Mesenchymal stem cell (in vitro differentiated cells and primary cell): ENCODE measurements at regions not wholly inside any gene's neighbourhood (a gene's known extent, or its start where the extent isn't known, plus 50 kb on each side); places are given as distances from the start of the nearest gene placed in this dataset.
A peak's percentile ranks its signal among the peaks of the same experiment; 100 is the strongest.

Experiments
- DNase-seq: peaks from one replicate; pipeline ENCODE4 v3.0.0-alpha.2; 2013
- H2AFZ ChIP-seq: one replicate; pipeline ENCODE4 v1.6.1; 2013; ENCODE audit warnings: low read depth, mild to moderate bottlenecking, control low read depth, inconsistent platforms, low read length, moderate library complexity
- H2AK5ac ChIP-seq: 2 replicates; pipeline ENCODE4 v1.6.1; 2013; ENCODE audit warnings: low read length, moderate library complexity, mild to moderate bottlenecking, inconsistent platforms; ENCODE audit not compliant: severe bottlenecking
- H2BK120ac ChIP-seq: one replicate; pipeline ENCODE4 v1.6.1; 2013; ENCODE audit warnings: low read depth, mild to moderate bottlenecking, inconsistent platforms, low read length, moderate library complexity
- H2BK12ac ChIP-seq, 2 experiments: one replicate each; pipeline ENCODE4 v1.6.1; 2013; ENCODE audit warnings: inconsistent platforms in 2 of 2, low read length in 2 of 2, mild to moderate bottlenecking in 2 of 2, moderate library complexity in 2 of 2, control low read depth in 1 of 2
- H2BK15ac ChIP-seq: one replicate; pipeline ENCODE4 v1.6.1; 2013; ENCODE audit warnings: mild to moderate bottlenecking, low read depth, inconsistent platforms; ENCODE audit not compliant: poor library complexity, severe bottlenecking
- H2BK5ac ChIP-seq: 2 replicates; pipeline ENCODE4 v1.6.1; 2013; ENCODE audit warnings: low read depth, mild to moderate bottlenecking, low read length, control low read depth, inconsistent platforms; ENCODE audit not compliant: poor library complexity, severe bottlenecking
- H3K14ac ChIP-seq, 2 experiments: one replicate each; pipeline ENCODE4 v1.6.1; 2013; ENCODE audit warnings: inconsistent platforms in 2 of 2, low read length in 2 of 2, control low read depth in 1 of 2, mild to moderate bottlenecking in 1 of 2, moderate library complexity in 1 of 2
- H3K18ac ChIP-seq, 2 experiments: one replicate each; pipeline ENCODE4 v1.6.1; 2013; ENCODE audit warnings: inconsistent platforms in 2 of 2, low read length in 2 of 2, control low read depth in 1 of 2, low read depth in 1 of 2, mild to moderate bottlenecking in 1 of 2
- H3K23ac ChIP-seq, 2 experiments: one replicate each; pipeline ENCODE4 v1.6.1; 2013; ENCODE audit warnings: inconsistent platforms in 2 of 2, low read length in 2 of 2, mild to moderate bottlenecking in 2 of 2, moderate library complexity in 2 of 2, control low read depth in 1 of 2
- H3K27ac ChIP-seq: 2 replicates; pipeline ENCODE4 v1.5.1; 2013; ENCODE audit warnings: mild to moderate bottlenecking, moderate library complexity, low read length, control low read depth, inconsistent platforms; ENCODE audit not compliant: poor library complexity, severe bottlenecking
- H3K27me3 ChIP-seq, 2 experiments: 2 replicates each; pipeline versions ENCODE4 v1.6.1 to v1.7.0; 2013; ENCODE audit warnings: low read length in 2 of 2, mild to moderate bottlenecking in 2 of 2, moderate library complexity in 2 of 2, control low read depth in 1 of 2, inconsistent platforms in 1 of 2; ENCODE audit not compliant: control insufficient read depth in 1 of 2, insufficient read depth in 1 of 2
- H3K36me3 ChIP-seq, 2 experiments: 2 replicates each; pipeline versions ENCODE4 v1.6.1 to v1.7.0; 2013; ENCODE audit warnings: low read length in 2 of 2, control low read depth in 1 of 2, inconsistent platforms in 1 of 2, low read depth in 1 of 2, mild to moderate bottlenecking in 1 of 2; ENCODE audit not compliant: insufficient read depth in 2 of 2, control insufficient read depth in 1 of 2
- H3K4ac ChIP-seq, 2 experiments: one replicate each; pipeline ENCODE4 v1.6.1; 2013; ENCODE audit warnings: inconsistent platforms in 2 of 2, low read length in 2 of 2, mild to moderate bottlenecking in 2 of 2, moderate library complexity in 2 of 2, control low read depth in 1 of 2, low read depth in 1 of 2
- H3K4me1 ChIP-seq: 2 replicates; pipeline ENCODE4 v1.6.1; 2013; ENCODE audit warnings: low read depth, low read length, control low read depth; ENCODE audit not compliant: control insufficient read depth, insufficient read depth
- H3K4me2 ChIP-seq: 2 replicates; pipeline ENCODE4 v1.6.1; 2013; ENCODE audit warnings: low read length, mild to moderate bottlenecking, inconsistent platforms; ENCODE audit not compliant: poor library complexity, severe bottlenecking
- H3K4me3 ChIP-seq, 2 experiments: 2 replicates each; pipeline versions ENCODE4 v1.5.1 to v1.7.0; 2013; ENCODE audit warnings: low read length in 2 of 2, mild to moderate bottlenecking in 2 of 2, control low read depth in 1 of 2, low read depth in 1 of 2; ENCODE audit not compliant: insufficient read depth in 1 of 2
- H3K79me1 ChIP-seq: replicated peaks from 2 replicates; pipeline ENCODE4 v1.6.1; 2013; ENCODE audit warnings: mild to moderate bottlenecking, control low read depth, low read length, inconsistent platforms; ENCODE audit not compliant: poor library complexity, severe bottlenecking
- H3K9ac ChIP-seq: 2 replicates; pipeline ENCODE4 v1.7.0; 2013; ENCODE audit warnings: mild to moderate bottlenecking, low read length, moderate library complexity
- H3K9me3 ChIP-seq: 2 replicates; pipeline ENCODE4 v1.7.0; 2013; ENCODE audit warnings: mild to moderate bottlenecking, low read length; ENCODE audit not compliant: control insufficient read depth
- H4K8ac ChIP-seq: one replicate; pipeline ENCODE4 v1.6.1; 2013; ENCODE audit warnings: inconsistent platforms, mild to moderate bottlenecking, low read length, moderate library complexity
- H4K91ac ChIP-seq: one replicate; pipeline ENCODE4 v1.6.1; 2013; ENCODE audit warnings: mild to moderate bottlenecking, low read length, inconsistent platforms
- WGBS: methylation state at CpG from one replicate; pipeline ENCODE4 v1.1.7; 2013; ENCODE audit warnings: mixed read lengths; 5-methylcytosine and 5-hydroxymethylcytosine counted together

DNA sequence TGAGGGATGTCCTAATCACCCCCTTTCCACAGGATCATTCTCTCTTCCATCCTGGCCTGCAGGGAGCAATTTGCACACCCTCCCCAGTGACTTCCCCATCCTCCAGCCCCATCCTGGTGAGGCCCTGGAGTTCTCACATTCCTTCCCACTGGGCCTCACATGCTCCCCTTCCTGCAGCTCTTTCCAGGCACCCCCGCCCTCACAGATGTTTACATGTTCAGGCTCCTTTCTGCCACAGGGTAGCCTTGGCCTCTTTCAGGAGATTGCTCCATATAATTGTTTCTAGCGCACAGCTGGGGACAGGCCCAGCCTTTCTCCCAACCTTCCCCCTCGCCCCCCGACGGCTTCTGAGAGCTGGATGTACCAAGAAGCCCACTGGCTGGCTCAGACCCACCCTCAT, 288.4 kb upstream of the TRIB2 start:
- Histone ChIP-seq H3K4me3 (no peak overlapping the region), H3K36me3 (no peaks in the 10 kb centered on the region), H3K27me3 (no peaks in the 10 kb centered on the region), H2BK12ac (peak overlapping the region; percentile 94 to 96), H2BK120ac (peak overlapping the region; percentile 84), H3K14ac (no peak overlapping the region), H2BK15ac (peak overlapping the region; percentile 38), H3K4ac (peak overlapping the region; percentile 80 to 84), H4K91ac (peak overlapping the region; percentile 80), H3K9ac (no peak overlapping the region), H3K27ac (peak overlapping the region; percentile 50), H3K4me1 (peaks cover 4% of the 10 kb centered on the region), H3K23ac (no peak overlapping the region), H2BK5ac (no peak overlapping the region), H4K8ac (peak overlapping the region; percentile 85), H2AK5ac (no peak overlapping the region), H3K18ac (peak overlapping the region; percentile 92 to 94), H2AFZ (peak overlapping the region; percentile 80), H3K79me1 (no peaks in the 10 kb centered on the region), H3K4me2 (no peak overlapping the region), H3K9me3 (no peaks in the 10 kb centered on the region)
- peak; percentile 70 for DNase-seq
- 30% methylated on average over 5 of the region's 5 CpGs for WGBS

DNA sequence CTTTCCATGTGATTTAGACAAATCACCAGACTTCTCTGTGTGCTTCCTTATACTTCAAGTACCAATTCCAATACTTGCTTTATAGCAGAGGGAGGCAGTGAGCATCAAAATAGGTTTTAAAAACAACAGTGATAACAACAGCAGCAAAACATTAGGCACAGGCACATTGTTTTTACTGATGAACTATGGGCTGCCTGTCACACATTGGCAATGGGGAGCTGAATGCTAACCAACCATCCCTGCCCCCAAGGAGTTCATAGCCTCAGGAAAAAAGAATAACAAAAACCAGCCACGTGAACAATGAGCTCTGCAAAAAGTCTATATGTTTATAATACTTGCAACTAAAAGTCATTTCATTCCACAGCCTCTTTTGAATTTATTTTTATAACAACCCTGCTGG, 287.9 kb upstream of the TRIB2 start:
- Histone ChIP-seq H3K9me3 (no peaks in the 10 kb centered on the region), H3K27me3 (no peaks in the 10 kb centered on the region), H3K27ac (peak overlapping the region; percentile 50), H2AFZ (no peak overlapping the region), H2BK120ac (no peak overlapping the region), H3K4me1 (peaks cover 6% of the 10 kb centered on the region), H3K4me2 (no peak overlapping the region), H2AK5ac (no peak overlapping the region), H3K36me3 (no peaks in the 10 kb centered on the region), H2BK5ac (no peak overlapping the region), H2BK12ac (peak overlapping the region in 1 of 2 experiments; percentile 94), H4K8ac (peak overlapping the region; percentile 79), H3K18ac (peak overlapping the region; percentile 92 to 94), H3K23ac (no peak overlapping the region), H2BK15ac (peak overlapping the region; percentile 38), H3K4ac (peak overlapping the region in 1 of 2 experiments; percentile 80), H3K9ac (no peak overlapping the region), H3K14ac (no peak overlapping the region), H4K91ac (no peak overlapping the region), H3K79me1 (no peaks in the 10 kb centered on the region), H3K4me3 (no peak overlapping the region)
- WGBS, result 0% methylated on average over 1 of the region's 1 CpG
- no peak for DNase-seq

DNA sequence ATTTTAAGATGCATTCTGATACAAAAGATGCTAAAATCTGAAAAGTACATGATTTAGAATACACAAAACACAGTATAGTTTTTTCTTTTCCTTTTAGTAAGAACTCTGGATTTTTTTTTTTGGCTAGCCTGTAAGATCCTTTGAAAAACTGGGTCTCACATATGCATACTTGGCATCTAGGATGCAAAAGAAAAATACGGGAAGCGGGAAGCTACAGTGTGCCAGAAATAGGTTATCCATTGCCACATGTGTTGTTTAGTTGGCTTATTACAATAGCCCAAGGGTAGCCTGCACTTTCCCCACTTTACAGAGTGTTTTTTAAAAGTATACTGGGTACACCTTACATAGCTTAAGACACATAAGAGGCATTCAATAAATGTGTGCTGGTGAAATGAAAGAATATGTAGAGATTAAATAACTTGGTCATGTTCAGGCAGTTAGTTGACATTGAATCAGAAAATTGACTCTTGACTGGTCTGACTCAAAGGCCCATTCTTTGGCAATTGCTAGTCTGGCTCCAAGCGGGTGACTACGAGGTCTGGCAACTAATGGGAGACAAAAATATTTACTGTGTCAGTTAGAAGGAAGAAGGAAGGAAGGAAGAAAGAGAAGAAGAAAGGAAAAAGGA, 286.8 kb upstream of the TRIB2 start:
- no peaks in the 10 kb centered on the region for H3K27me3 ChIP-seq
- WGBS, result 92% methylated on average over 4 of the region's 4 CpGs
- no peak overlapping the region for H2AFZ ChIP-seq

DNA sequence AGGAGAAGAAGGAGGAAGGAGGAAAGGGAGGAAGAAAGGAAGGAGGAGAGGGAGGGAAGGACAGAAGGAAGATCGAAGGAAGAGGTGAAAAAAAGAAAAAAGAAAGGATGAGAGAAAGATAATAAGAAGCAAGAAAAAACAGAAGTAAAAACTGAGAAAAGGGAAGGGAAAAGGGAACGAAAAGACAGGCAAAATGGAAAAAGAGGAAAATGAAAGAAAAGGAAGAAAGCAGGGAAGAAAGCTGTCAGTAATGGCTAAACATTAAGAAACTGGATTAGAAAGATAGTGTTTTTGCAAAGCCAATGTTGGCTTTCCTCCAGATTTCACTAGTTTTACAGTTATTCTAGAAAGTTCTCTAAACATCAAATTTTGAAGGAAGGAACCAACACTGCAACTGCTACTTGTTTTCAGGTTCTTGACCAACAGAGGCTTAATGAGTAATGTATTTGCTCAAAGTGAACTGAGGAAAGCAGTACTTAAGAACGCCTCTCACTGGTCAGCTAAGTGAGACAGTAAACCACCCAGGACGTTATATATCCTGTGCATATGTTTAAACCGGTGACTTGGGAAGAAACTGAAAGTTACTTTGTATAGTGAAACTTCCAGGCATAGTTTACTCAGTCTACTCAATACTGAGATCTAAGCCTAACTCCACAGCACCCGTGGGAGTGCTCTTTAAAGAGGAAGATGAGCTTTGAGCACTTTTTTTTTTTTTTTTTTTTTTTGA, 286.2 kb upstream of the TRIB2 start:
- no peak overlapping the region for H2AK5ac ChIP-seq
- H3K27ac ChIP-seq, result peak overlapping the region; percentile 62
- peak overlapping the region; percentile 25 for H3K4me2 ChIP-seq
- no peak overlapping the region for H3K18ac ChIP-seq
- no peak overlapping the region for H2BK5ac ChIP-seq
- H3K9me3 ChIP-seq, result no peaks in the 10 kb centered on the region
- H3K4ac ChIP-seq, result no peak overlapping the region
- H3K79me1 ChIP-seq, result no peaks in the 10 kb centered on the region
- no peak overlapping the region for H2AFZ ChIP-seq
- DNase-seq, result peak; percentile 87
- H3K27me3 ChIP-seq, result no peaks in the 10 kb centered on the region
- 79% methylated on average over 3 of the region's 6 CpGs for WGBS
- peak overlapping the region; percentile 43 for H3K9ac ChIP-seq
- H4K91ac ChIP-seq, result no peak overlapping the region
- H3K4me3 ChIP-seq, result no peak overlapping the region
- no peak overlapping the region for H2BK120ac ChIP-seq
- H3K23ac ChIP-seq, result no peak overlapping the region
- no peak overlapping the region for H2BK12ac ChIP-seq
- H3K4me1 ChIP-seq, result peaks cover 11% of the 10 kb centered on the region
- no peak overlapping the region for H4K8ac ChIP-seq
- H3K36me3 ChIP-seq, result no peaks in the 10 kb centered on the region
- no peak overlapping the region for H2BK15ac ChIP-seq
- no peak overlapping the region for H3K14ac ChIP-seq

More for the DNA sequence above, 286.8 kb upstream of the TRIB2 start:
- Histone ChIP-seq H2AK5ac (no peak overlapping the region), H3K36me3 (no peaks in the 10 kb centered on the region), H3K4ac (peak overlapping the region in 1 of 2 experiments; percentile 79), H4K8ac (no peak overlapping the region), H3K23ac (no peak overlapping the region), H3K79me1 (no peaks in the 10 kb centered on the region), H4K91ac (no peak overlapping the region), H3K4me3 (no peak overlapping the region), H3K9me3 (no peaks in the 10 kb centered on the region), H3K4me2 (no peak overlapping the region), H3K27ac (peak overlapping the region; percentile 22), H3K14ac (no peak overlapping the region), H2BK5ac (no peak overlapping the region), H3K9ac (peak overlapping the region; percentile 43), H3K18ac (no peak overlapping the region), H2BK15ac (no peak overlapping the region), H2BK120ac (no peak overlapping the region), H2BK12ac (peak overlapping the region in 1 of 2 experiments; percentile 63), H3K4me1 (peaks cover 10% of the 10 kb centered on the region)
- peak; percentile 69 for DNase-seq
